Body of pancreas (tissue), 4 donors: ENCODE measurements at regions not wholly inside any gene's neighbourhood (a gene's known extent, or its start where the extent isn't known, plus 50 kb on each side); places are given as distances from the start of the nearest gene placed in this dataset.

ENCODE experiments used
- ATAC-seq: fragments of 150-250 bp; one replicate; pipeline ENCODE4 v1.9.1; 2016
- DNase-seq, 4 donors: peaks; one replicate each; pipeline ENCODE4 v3.0.0-alpha.2; 2019
- H3K27ac ChIP-seq, 4 donors: fragments of 200-600 bp; sonication (generic); 1 replicate in 3 of 4; 2 replicates in 1 of 4; pipeline versions ENCODE4 v1.5.1 to v1.6.1; 2016 to 2019; ENCODE audit warnings: mild to moderate bottlenecking in 1 of 4, mixed read lengths in 1 of 4, moderate library complexity in 1 of 4
- H3K27me3 ChIP-seq, 2 donors: fragments of 200-600 bp; sonication (generic); one replicate each; pipeline ENCODE4 v1.6.0; 2016; ENCODE audit warnings: mild to moderate bottlenecking in 1 of 2
- H3K36me3 ChIP-seq, 2 donors: fragments of 200-600 bp; sonication (generic); replicated peaks in 1 of 2; 2 replicates each; pipeline ENCODE4 v1.5.1; 2016; ENCODE audit warnings: low read depth in 2 of 2; ENCODE audit not compliant: insufficient read depth in 1 of 2
- H3K4me1 ChIP-seq: fragments of 200-600 bp; sonication (generic); one replicate; pipeline ENCODE4 v1.6.0; 2016
- H3K4me3 ChIP-seq, 2 donors: fragments of 200-600 bp; sonication (generic); 1 replicate in 1 of 2; 2 replicates in 1 of 2; pipeline ENCODE4 v1.5.1; 2016 to 2019
- H3K9me3 ChIP-seq, 3 donors: fragments of 200-600 bp; sonication (generic); 1 replicate in 2 of 3; 2 replicates in 1 of 3; pipeline ENCODE4 v1.5.1; 2016
- CTCF ChIP-seq, 7 experiments: fragments of 450-650 bp in 4 of 7; fragments of 200-600 bp in 3 of 7; sonication (generic) in 3 of 7; IDR thresholded peaks; one replicate each; pipeline ENCODE4 v1.5.1; 2016 to 2019; ENCODE audit warnings: antibody characterized with exemption in 7 of 7
- POLR2A ChIP-seq, 3 donors: fragments of 450-650 bp; IDR thresholded peaks; one replicate each; pipeline ENCODE4 v1.6.1; 2016; ENCODE audit warnings: antibody characterized with exemption in 3 of 3, mild to moderate bottlenecking in 2 of 3
- WGBS, 2 donors: methylation state at CpG; one replicate each; pipeline ENCODE4 v1.1.5; 2017; 5-methylcytosine and 5-hydroxymethylcytosine counted together
- intact Hi-C: fragments of 100-400 bp; cut with DNase I; formaldehyde crosslinking; loops from one replicate; pipeline ENCODE4 v1.15.1; 2023

GRCh38 chrX:572538-573124 lies 58.0 kb upstream of the SHOX start:
- H3K4me3 ChIP-seq = no peak overlapping the region
- WGBS, 2 donors = 66 to 69% methylated on average over 12 of the region's 12 CpGs
- intact Hi-C loops = no loop called here
- peaks cover 0 to 12% (median 0%) of the 10 kb centered on the region in 3 donors for H3K9me3 ChIP-seq
- H3K27ac ChIP-seq = no peak overlapping the region
- TF ChIP-seq CTCF (IDR thresholded peaks at IDR 0.05) (no peak), POLR2A (IDR thresholded peaks at IDR 0.05) (no peak)
- ATAC-seq = no peak
- no peaks in the 10 kb centered on the region for H3K36me3 ChIP-seq
- no peak for DNase-seq
- H3K27me3 ChIP-seq = no peaks in the 10 kb centered on the region
- no peaks in the 10 kb centered on the region for H3K4me1 ChIP-seq

- peaks cover 0 to 12% (median 0%) of the 10 kb centered on the region in 3 donors for H3K9me3 ChIP-seq
- no peaks in the 10 kb centered on the region for H3K27me3 ChIP-seq
- DNase-seq (no peak), ATAC-seq (no peak)
- no peaks in the 10 kb centered on the region for H3K36me3 ChIP-seq
- H3K4me3 ChIP-seq = no peak overlapping the region
- intact Hi-C loops = no loop called here
- TF ChIP-seq POLR2A (IDR thresholded peaks at IDR 0.05) (no peak), CTCF (IDR thresholded peaks at IDR 0.05) (no peak)
- H3K27ac ChIP-seq = no peak overlapping the region
- H3K4me1 ChIP-seq = no peaks in the 10 kb centered on the region
- WGBS, 2 donors = 60 to 75% methylated on average over 13 to 14 of the region's 14 CpGs
Measured at GRCh38 chrX:574251-574650, 56.3 kb upstream of the SHOX start.

- Histone ChIP-seq H3K27ac (no peak overlapping the region), H3K27me3 (no peaks in the 10 kb centered on the region), H3K4me3 (no peak overlapping the region), H3K4me1 (no peaks in the 10 kb centered on the region), H3K9me3 (peaks cover 0 to 12% (median 0%) of the 10 kb centered on the region in 3 donors), H3K36me3 (no peaks in the 10 kb centered on the region)
- DNase-seq = no peak
- no peak for TF ChIP-seq POLR2A (IDR thresholded peaks at IDR 0.05)
- TF ChIP-seq CTCF (IDR thresholded peaks at IDR 0.05) = no peak
- no peak for ATAC-seq
- intact Hi-C loops = no loop called here
- 58 to 62% methylated on average over 6 of the region's 6 CpGs for WGBS, 2 donors
Measured at GRCh38 chrX:574830-575229, 55.8 kb upstream of the SHOX start.

GRCh38 chrX:576904-577560 lies 53.6 kb upstream of the SHOX start:
- no peak for DNase-seq
- Histone ChIP-seq H3K9me3 (peaks cover 0 to 12% (median 0%) of the 10 kb centered on the region in 3 donors), H3K4me1 (no peaks in the 10 kb centered on the region), H3K27ac (no peak overlapping the region), H3K36me3 (no peaks in the 10 kb centered on the region), H3K4me3 (no peak overlapping the region), H3K27me3 (no peaks in the 10 kb centered on the region)
- ATAC-seq = no peak
- TF ChIP-seq POLR2A (IDR thresholded peaks at IDR 0.05) = no peak
- TF ChIP-seq CTCF (IDR thresholded peaks at IDR 0.05) = no peak
- intact Hi-C loops = no loop called here
- WGBS, 2 donors = 72 to 75% methylated on average over 7 of the region's 7 CpGs

GRCh38 chrX:578531-578930 lies 52.1 kb upstream of the SHOX start:
- DNase-seq = no peak
- Histone ChIP-seq H3K27me3 (no peaks in the 10 kb centered on the region), H3K4me1 (no peaks in the 10 kb centered on the region), H3K4me3 (no peak overlapping the region), H3K9me3 (peaks cover 0 to 12% (median 0%) of the 10 kb centered on the region in 3 donors), H3K27ac (no peak overlapping the region), H3K36me3 (no peaks in the 10 kb centered on the region)
- TF ChIP-seq CTCF (IDR thresholded peaks at IDR 0.05) (no peak), POLR2A (IDR thresholded peaks at IDR 0.05) (no peak)
- WGBS, 2 donors = 32 to 63% methylated on average over 9 of the region's 9 CpGs
- intact Hi-C loops = no loop called here
- no peak for ATAC-seq
